ENCODE measurements at regions not wholly inside any gene's neighbourhood (a gene's known extent, or its start where the extent isn't known, plus 50 kb on each side); places are given as distances from the start of the nearest gene placed in this dataset.

DNA sequence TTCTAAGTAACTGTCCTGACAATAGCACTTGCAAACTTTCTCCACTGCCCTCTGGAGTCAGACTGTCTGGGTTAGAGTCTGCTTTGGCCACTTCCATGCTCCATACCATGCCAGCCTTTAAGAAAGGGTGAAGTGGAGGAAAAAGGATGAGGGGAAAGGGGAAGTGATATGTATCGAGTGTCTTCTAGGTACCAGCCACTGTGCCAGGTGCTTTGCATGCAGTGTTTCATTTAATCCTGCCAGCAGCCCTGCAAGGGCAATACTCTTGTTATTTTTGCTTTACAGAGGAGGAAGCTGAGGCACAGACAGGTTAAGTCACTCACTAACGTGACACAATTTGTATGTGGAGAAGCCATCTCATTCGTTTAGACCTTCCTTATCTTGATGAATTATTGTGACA, 55.6 kb downstream of the RTL9 start:
- no peak overlapping the region for H3K4me3 ChIP-seq (ENCODE audit: low read depth in 2 of 2, low read length in 1 of 2)
- peaks cover 7% of the 10 kb centered on the region for H3F3A ChIP-seq (replicated peaks; ENCODE audit: insufficient read depth)
- no peaks in the 10 kb centered on the region for H3K9me3 ChIP-seq
- H3K9me2 ChIP-seq: no peaks in the 10 kb centered on the region
- ChIA-PET CTCF (interaction anchor here (1.2 to 14.6 kb wide), 3 partner anchors 10 to 268 kb away, joined by 4 to 315 read pairs (median 12); no protein-coding TSS in a partner anchor), POLR2A (no interaction called here)
- no peaks in the 10 kb centered on the region; the same call in 1 of the 2 replicates for H3K27me3 ChIP-seq (ENCODE audit: insufficient read depth)
- DNase-seq: no peak
- H4K20me1 ChIP-seq (ENCODE audit: insufficient read depth): no peaks in the 10 kb centered on the region
- no peaks in the 10 kb centered on the region for H3K36me3 ChIP-seq (replicated peaks in 1 of 2; ENCODE audit: control insufficient read depth in 1 of 2, insufficient read depth in 2 of 2, low read length in 1 of 2)
- H3K27ac ChIP-seq (ENCODE audit: low read depth in 2 of 2, low read length in 1 of 2): peak overlapping the region in 1 of 2 experiments; percentile 76; a peak in 2 of 4 replicates
- no peak overlapping the region for H2AFZ ChIP-seq (ENCODE audit: low read depth)
- peaks cover 0 to 11% of the 10 kb centered on the region in 2 experiments; a peak in 1 of 4 replicates for H3K4me1 ChIP-seq (ENCODE audit: control insufficient read depth in 1 of 2, insufficient read depth in 2 of 2, low read depth in 1 of 2, low read length in 1 of 2)
- no peak overlapping the region for H3K9ac ChIP-seq
- H3K4me2 ChIP-seq: no peak overlapping the region
- 32% methylated on average over 3 of the region's 3 CpGs for WGBS (ENCODE audit: low lambda C conversion rate)
- TF ChIP-seq, protein P1, sequence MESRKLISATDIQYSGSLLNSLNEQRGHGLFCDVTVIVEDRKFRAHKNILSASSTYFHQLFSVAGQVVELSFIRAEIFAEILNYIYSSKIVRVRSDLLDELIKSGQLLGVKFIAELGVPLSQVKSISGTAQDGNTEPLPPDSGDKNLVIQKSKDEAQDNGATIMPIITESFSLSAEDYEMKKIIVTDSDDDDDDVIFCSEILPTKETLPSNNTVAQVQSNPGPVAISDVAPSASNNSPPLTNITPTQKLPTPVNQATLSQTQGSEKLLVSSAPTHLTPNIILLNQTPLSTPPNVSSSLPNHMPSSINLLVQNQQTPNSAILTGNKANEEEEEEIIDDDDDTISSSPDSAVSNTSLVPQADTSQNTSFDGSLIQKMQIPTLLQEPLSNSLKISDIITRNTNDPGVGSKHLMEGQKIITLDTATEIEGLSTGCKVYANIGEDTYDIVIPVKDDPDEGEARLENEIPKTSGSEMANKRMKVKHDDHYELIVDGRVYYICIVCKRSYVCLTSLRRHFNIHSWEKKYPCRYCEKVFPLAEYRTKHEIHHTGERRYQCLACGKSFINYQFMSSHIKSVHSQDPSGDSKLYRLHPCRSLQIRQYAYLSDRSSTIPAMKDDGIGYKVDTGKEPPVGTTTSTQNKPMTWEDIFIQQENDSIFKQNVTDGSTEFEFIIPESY (IDR thresholded peaks at IDR 0.05; ENCODE audit: borderline replicate concordance, low read depth): no peak
- no peak for TF ChIP-seq TEAD4 (IDR thresholded peaks at IDR 0.05; ENCODE audit: borderline replicate concordance, insufficient read depth)
- TF ChIP-seq, protein P2, sequence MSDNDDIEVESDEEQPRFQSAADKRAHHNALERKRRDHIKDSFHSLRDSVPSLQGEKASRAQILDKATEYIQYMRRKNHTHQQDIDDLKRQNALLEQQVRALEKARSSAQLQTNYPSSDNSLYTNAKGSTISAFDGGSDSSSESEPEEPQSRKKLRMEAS (IDR thresholded peaks at IDR 0.05; ENCODE audit: low read depth): no peak
- TF ChIP-seq YY1 (IDR thresholded peaks at IDR 0.05; ENCODE audit: low read depth): no peak
- no peak for TF ChIP-seq TAF1 (IDR thresholded peaks at IDR 0.05; ENCODE audit: borderline replicate concordance, low read depth, low read length)
- no peak for TF ChIP-seq FOSL2 (IDR thresholded peaks at IDR 0.05; ENCODE audit: borderline replicate concordance, low read depth)
- TF ChIP-seq, protein P3, sequence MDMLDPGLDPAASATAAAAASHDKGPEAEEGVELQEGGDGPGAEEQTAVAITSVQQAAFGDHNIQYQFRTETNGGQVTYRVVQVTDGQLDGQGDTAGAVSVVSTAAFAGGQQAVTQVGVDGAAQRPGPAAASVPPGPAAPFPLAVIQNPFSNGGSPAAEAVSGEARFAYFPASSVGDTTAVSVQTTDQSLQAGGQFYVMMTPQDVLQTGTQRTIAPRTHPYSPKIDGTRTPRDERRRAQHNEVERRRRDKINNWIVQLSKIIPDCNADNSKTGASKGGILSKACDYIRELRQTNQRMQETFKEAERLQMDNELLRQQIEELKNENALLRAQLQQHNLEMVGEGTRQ (IDR thresholded peaks at IDR 0.05; ENCODE audit: borderline replicate concordance, low read depth, low read length): no peak
- TF ChIP-seq GABPA (IDR thresholded peaks at IDR 0.05; ENCODE audit: low read depth): no peak
- no peak for TF ChIP-seq RAD21 (IDR thresholded peaks at IDR 0.05; ENCODE audit: low read length)
- TF ChIP-seq GATA2 (CRISPR knock-in tag; IDR thresholded peaks at IDR 0.05): no peak
- no peak for TF ChIP-seq JUND (IDR thresholded peaks at IDR 0.05)
- TF ChIP-seq, protein P4, sequence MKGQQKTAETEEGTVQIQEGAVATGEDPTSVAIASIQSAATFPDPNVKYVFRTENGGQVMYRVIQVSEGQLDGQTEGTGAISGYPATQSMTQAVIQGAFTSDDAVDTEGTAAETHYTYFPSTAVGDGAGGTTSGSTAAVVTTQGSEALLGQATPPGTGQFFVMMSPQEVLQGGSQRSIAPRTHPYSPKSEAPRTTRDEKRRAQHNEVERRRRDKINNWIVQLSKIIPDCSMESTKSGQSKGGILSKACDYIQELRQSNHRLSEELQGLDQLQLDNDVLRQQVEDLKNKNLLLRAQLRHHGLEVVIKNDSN (IDR thresholded peaks at IDR 0.05; ENCODE audit: borderline replicate concordance, low read depth): no peak
- no peak for TF ChIP-seq TCF12 (IDR thresholded peaks at IDR 0.05)
- TF ChIP-seq ELF1 (IDR thresholded peaks at IDR 0.05): no peak
- no peak for TF ChIP-seq POLR2AphosphoS5 (IDR thresholded peaks at IDR 0.05; ENCODE audit: low read depth, low read length)
- no peak for TF ChIP-seq MXI1 (IDR thresholded peaks at IDR 0.05; ENCODE audit: low read depth, low read length)
- TF ChIP-seq EZH2phosphoT487 (IDR thresholded peaks at IDR 0.05; ENCODE audit: borderline replicate concordance, low read depth): no peak
- TF ChIP-seq, protein P5, sequence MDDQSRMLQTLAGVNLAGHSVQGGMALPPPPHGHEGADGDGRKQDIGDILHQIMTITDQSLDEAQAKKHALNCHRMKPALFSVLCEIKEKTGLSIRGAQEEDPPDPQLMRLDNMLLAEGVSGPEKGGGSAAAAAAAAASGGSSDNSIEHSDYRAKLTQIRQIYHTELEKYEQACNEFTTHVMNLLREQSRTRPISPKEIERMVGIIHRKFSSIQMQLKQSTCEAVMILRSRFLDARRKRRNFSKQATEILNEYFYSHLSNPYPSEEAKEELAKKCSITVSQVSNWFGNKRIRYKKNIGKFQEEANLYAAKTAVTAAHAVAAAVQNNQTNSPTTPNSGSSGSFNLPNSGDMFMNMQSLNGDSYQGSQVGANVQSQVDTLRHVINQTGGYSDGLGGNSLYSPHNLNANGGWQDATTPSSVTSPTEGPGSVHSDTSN (IDR thresholded peaks at IDR 0.05): no peak
- TF ChIP-seq, protein P6, sequence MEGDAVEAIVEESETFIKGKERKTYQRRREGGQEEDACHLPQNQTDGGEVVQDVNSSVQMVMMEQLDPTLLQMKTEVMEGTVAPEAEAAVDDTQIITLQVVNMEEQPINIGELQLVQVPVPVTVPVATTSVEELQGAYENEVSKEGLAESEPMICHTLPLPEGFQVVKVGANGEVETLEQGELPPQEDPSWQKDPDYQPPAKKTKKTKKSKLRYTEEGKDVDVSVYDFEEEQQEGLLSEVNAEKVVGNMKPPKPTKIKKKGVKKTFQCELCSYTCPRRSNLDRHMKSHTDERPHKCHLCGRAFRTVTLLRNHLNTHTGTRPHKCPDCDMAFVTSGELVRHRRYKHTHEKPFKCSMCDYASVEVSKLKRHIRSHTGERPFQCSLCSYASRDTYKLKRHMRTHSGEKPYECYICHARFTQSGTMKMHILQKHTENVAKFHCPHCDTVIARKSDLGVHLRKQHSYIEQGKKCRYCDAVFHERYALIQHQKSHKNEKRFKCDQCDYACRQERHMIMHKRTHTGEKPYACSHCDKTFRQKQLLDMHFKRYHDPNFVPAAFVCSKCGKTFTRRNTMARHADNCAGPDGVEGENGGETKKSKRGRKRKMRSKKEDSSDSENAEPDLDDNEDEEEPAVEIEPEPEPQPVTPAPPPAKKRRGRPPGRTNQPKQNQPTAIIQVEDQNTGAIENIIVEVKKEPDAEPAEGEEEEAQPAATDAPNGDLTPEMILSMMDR (IDR thresholded peaks at IDR 0.05): no peak
- no peaks in the 10 kb centered on the region for H3K79me2 ChIP-seq (ENCODE audit: insufficient read depth)
